Urothelium cell line (cell line): ENCODE measurements at regions not wholly inside any gene's neighbourhood (a gene's known extent, or its start where the extent isn't known, plus 50 kb on each side); places are given as distances from the start of the nearest gene placed in this dataset.
A peak's percentile ranks its signal among the peaks of the same experiment; 100 is the strongest.
"Not testable (repeated sequence)": the region's sequence is repeated elsewhere in the genome, so short reads cannot be mapped to it uniquely, and the experiment has no call there.

Experiments
- DNase-seq: peaks from one replicate; pipeline ENCODE4 v3.0.0; 2011; ENCODE audit warnings: low spot score, mixed read lengths
- FAIRE-seq: peaks from 2 replicates; lab custom pipeline; 2011; peaks lifted over from hg19 to GRCh38; lab: Jason Lieb, UNC

- FAIRE-seq: no peak
These were observed 103.1 kb downstream of the VGLL3 start for GRCh38 chr3:86887876-86888275.

GRCh38 chr3:86880066-86880465 is 110.9 kb downstream of the VGLL3 start:
- FAIRE-seq (no peak), DNase-seq (no peak)

More at GRCh38 chr3:86887876-86888275, 103.1 kb downstream of the VGLL3 start:
- no peak for DNase-seq

GRCh38 chr3:86876504-86877181 is 114.3 kb downstream of the VGLL3 start:
- FAIRE-seq, DNase-seq: not testable (repeated sequence)

- not testable (repeated sequence) for DNase-seq, FAIRE-seq
These were observed 116.2 kb downstream of the VGLL3 start for GRCh38 chr3:86874790-86875189.

GRCh38 chr3:86869566-86869965 is 121.4 kb downstream of the VGLL3 start:
- FAIRE-seq (no peak), DNase-seq (no peak)

- no peak for DNase-seq
- FAIRE-seq: no peak
These were observed 123.0 kb downstream of the VGLL3 start for GRCh38 chr3:86867982-86868381.

GRCh38 chr3:86865506-86865905 is 125.4 kb downstream of the VGLL3 start:
- FAIRE-seq: no peak
- DNase-seq: peak; percentile 6

GRCh38 chr3:86856711-86857110 is 134.2 kb downstream of the VGLL3 start:
- DNase-seq: no peak
- FAIRE-seq: no peak

- no peak for DNase-seq
- no peak for FAIRE-seq
These were observed 141.0 kb downstream of the VGLL3 start for GRCh38 chr3:86849991-86850390.

GRCh38 chr3:86845726-86846125 is 145.2 kb downstream of the VGLL3 start:
- no peak for DNase-seq
- no peak for FAIRE-seq

- no peak for FAIRE-seq
- DNase-seq: no peak
These were observed 152.0 kb downstream of the VGLL3 start for GRCh38 chr3:86838927-86839326.

GRCh38 chr3:86837871-86838270 is 153.1 kb downstream of the VGLL3 start:
- DNase-seq: no peak
- no peak for FAIRE-seq

- DNase-seq: no peak
- no peak for FAIRE-seq
These were observed 160.4 kb downstream of the VGLL3 start for GRCh38 chr3:86830566-86830965.

GRCh38 chr3:86828751-86829150 is 162.2 kb downstream of the VGLL3 start:
- FAIRE-seq (no peak), DNase-seq (no peak)

- not testable (repeated sequence) for DNase-seq, FAIRE-seq
These were observed 163.4 kb downstream of the VGLL3 start for GRCh38 chr3:86827582-86827981.

GRCh38 chr3:86826292-86826691 is 164.7 kb downstream of the VGLL3 start:
- FAIRE-seq (no peak), DNase-seq (no peak)

- DNase-seq (no peak), FAIRE-seq (no peak)
These were observed 175.1 kb downstream of the VGLL3 start for GRCh38 chr3:86815880-86816279.

GRCh38 chr3:86814918-86815655 is 175.9 kb downstream of the VGLL3 start:
- FAIRE-seq (no peak), DNase-seq (no peak)

GRCh38 chr3:86814321-86814720 is 176.6 kb downstream of the VGLL3 start:
- DNase-seq: no peak
- no peak for FAIRE-seq

- FAIRE-seq (no peak), DNase-seq (no peak)
These were observed 189.0 kb downstream of the VGLL3 start for GRCh38 chr3:86801921-86802320.

- no peak for FAIRE-seq
- no peak for DNase-seq
These were observed 189.9 kb downstream of the VGLL3 start for GRCh38 chr3:86801066-86801465.

GRCh38 chr3:86800116-86800515 is 190.8 kb downstream of the VGLL3 start:
- no peak for FAIRE-seq
- DNase-seq: no peak
